ENCODE measurements at regions not wholly inside any gene's neighbourhood (a gene's known extent, or its start where the extent isn't known, plus 50 kb on each side); places are given as distances from the start of the nearest gene placed in this dataset.
"Not testable (repeated sequence)": the region's sequence is repeated elsewhere in the genome, so short reads cannot be mapped to it uniquely, and the experiment has no call there.

- DNase-seq, result no peak
Measured at GRCh38 chr22:35186492-35186891, 70.8 kb upstream of the HMGXB4 start.

DNA sequence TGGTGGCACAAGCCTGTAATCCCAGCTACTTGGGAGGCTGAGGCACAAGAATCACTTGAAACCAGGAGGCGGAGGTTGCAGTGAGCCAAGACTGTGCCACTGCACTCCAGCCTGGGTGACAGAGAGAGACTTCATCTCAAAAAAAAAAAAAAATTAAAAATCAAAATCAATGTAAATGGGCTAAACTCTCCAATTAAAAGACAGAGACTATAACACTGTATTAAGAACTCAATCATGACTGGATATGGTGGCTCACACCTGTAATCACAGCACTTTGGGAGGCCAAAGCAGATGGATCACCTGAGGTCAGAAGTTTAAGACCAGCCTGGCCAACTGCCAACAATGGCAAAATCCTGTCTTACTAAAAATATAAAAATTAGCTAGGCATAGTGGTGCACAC lies 68.4 kb upstream of the HMGXB4 start:
- DNase-seq, result not testable (repeated sequence)

GRCh38 chr22:35189559-35189958 lies 67.7 kb upstream of the HMGXB4 start:
- no peak for DNase-seq

DNA sequence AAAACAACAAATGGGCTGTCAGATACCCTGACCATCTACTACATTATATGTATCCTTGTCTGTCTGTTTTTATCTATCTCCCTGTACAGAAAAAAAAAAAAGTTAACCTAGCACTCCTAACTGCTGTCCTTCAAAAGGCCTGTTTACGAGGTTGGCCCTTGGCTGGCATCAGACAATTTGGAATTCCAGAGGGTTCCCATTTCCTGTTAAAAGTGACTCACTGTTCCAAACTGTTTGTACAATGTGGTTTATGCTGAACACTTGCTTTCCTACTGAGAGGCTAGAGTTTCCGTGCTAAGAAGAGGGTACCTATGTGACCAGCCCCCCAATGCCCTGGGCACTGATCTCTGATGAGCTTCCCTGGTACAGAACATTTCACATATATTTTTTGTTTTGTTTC lies 65.9 kb upstream of the HMGXB4 start:
- DNase-seq, result no peak

- no peak for DNase-seq
Measured at GRCh38 chr22:35192129-35192918, 65.0 kb upstream of the HMGXB4 start.

DNA sequence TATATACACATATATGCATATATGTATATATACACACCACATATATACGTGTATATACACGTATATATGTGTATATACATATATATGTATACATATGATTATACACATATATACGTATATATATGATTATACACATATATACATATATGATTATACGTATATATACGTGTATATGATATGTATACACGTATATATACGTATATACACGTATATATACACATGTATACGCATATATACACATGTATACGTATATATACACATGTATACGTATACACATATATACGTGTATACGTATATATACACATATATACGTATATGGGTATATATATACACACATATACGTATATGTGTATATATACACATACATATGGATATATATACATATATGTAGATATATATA lies 62.1 kb upstream of the HMGXB4 start:
- DNase-seq, result no peak

DNA sequence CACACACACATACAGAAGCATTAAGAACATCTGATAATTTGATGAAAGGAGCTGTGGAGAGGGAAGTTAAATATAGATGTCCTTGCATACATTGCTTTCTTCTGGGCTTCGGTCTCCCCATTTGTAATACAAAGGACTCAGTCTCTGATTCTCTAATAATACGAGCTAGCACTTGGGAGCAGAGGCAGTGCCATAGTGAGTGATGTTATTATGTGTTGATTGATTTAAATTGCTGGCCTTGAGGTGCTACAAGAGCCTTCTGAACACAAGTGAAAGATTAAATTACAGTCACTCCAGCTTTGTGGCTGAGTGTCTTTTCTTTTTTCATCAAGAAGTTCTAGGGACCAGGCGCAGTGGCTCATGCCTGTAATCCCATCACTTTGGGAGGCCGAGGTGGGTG lies 61.5 kb upstream of the HMGXB4 start:
- no peak for DNase-seq

DNA sequence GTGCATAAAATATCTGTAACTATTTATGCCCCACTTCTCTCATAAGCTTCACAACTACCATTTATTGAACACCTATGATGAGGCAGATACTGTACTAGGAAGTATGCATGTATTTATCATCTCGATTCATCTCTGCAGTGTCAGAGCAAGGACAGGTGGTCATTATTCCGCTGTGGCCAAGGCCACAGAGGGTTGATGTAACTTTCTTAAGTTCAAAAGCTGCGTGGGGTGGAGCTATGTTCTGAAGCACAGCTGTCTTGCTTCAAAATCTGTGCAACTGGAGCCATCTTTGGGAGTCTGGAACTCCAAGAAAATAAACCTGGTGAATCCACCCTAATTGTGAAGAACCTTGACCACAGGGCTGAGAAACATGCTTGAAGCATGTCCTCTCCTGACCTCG lies 60.2 kb upstream of the HMGXB4 start:
- DNase-seq, result no peak

- DNase-seq, result no peak
Measured at GRCh38 chr22:35197886-35198285, 59.4 kb upstream of the HMGXB4 start.

DNA sequence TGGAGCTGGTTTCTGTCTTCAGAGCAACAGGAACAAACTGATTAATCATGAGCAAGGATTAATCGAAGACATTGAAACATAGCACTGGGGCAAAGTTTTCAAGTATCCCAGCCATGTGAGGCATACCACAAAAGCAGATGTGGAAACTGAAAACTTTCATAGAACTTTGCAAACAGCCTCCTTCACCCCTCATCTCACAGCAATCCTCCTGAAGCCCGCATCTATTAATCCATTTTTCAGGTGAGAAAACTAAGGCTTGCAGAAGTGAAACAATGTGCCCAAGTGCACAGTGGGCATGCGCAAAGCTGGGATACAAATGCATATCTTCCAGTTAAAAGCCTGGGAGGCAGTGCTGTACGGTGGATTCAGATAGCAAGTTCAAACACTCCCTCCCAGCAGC lies 58.6 kb upstream of the HMGXB4 start:
- no peak for DNase-seq

- DNase-seq, result no peak
Measured at GRCh38 chr22:35202376-35202775, 54.9 kb upstream of the HMGXB4 start.

GRCh38 chr22:35203583-35203982 lies 53.7 kb upstream of the HMGXB4 start:
- DNase-seq, result no peak

- no peak for DNase-seq
Measured at GRCh38 chr22:35204807-35205775, 52.2 kb upstream of the HMGXB4 start.

DNA sequence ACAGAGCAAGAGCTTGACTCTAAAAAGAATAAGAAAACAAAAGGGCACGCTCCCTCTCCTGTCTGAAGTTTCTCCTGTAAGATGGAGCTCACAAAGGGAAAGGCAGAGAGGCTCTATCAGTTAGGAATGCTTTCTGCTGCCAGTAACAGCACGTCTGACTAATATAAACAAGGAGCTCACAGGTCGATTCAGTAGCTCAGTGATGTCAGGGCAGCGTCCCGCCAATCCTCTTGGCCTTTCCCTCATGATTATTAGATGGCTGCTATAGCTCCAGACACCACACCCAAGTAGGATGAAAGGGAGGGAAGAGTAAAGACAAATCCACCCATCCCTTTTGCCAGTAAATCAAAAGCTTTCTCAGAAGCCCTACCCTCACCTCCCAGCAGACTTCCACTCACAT lies 51.3 kb upstream of the HMGXB4 start:
- no peak for DNase-seq

DNA sequence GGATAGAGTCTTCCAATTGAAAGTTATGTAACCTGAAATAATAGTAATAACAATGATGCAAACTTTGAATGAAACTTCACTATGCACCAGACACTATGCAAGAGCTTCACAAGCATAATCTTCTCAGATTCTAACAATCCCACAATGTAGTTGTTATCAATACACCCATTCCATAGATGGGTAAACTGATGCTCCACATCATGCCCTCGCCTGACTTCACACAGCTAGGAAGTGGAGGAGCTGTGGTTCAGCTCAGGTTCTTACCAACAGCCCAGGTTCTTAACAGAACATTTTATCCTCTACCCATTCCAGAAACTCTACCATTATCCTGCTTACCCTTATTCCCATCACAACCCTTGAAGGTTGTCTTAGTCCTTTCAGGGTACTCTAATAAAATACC lies 50.4 kb upstream of the HMGXB4 start:
- DNase-seq, result no peak
